HG03354 (cell line): ENCODE measurements at regions not wholly inside any gene's neighbourhood (a gene's known extent, or its start where the extent isn't known, plus 50 kb on each side); places are given as distances from the start of the nearest gene placed in this dataset.

ENCODE experiments used
- ATAC-seq: cut with Tn5 transposase; IDR thresholded peaks from one replicate; pipeline ENCODE4 v1.9.1; 2021; ENCODE audit warnings: mild to moderate bottlenecking; ENCODE audit not compliant: unreplicated experiment, poor library complexity, severe bottlenecking

GRCh38 chr12:22881878-22882385 is 257.0 kb downstream of the ETNK1 start:
- no peak for ATAC-seq

GRCh38 chr12:22882559-22882958 is 257.6 kb downstream of the ETNK1 start:
- no peak for ATAC-seq

GRCh38 chr12:22893878-22894277 is 268.9 kb downstream of the ETNK1 start:
- ATAC-seq = no peak

GRCh38 chr12:22899184-22899583 is 274.2 kb downstream of the ETNK1 start:
- no peak for ATAC-seq

- ATAC-seq = no peak
Observed at GRCh38 chr12:22900401-22900800, 275.4 kb downstream of the ETNK1 start.

GRCh38 chr12:22904485-22904884 is 279.5 kb downstream of the ETNK1 start:
- ATAC-seq = no peak

GRCh38 chr12:22916241-22916640 is 291.3 kb downstream of the ETNK1 start:
- ATAC-seq = no peak

- no peak for ATAC-seq
Observed at GRCh38 chr12:22916815-22917214, 291.8 kb downstream of the ETNK1 start.

GRCh38 chr12:22919883-22920282 is 294.9 kb downstream of the ETNK1 start:
- no peak for ATAC-seq

- no peak for ATAC-seq
Observed at GRCh38 chr12:22923768-22924167, 298.8 kb downstream of the ETNK1 start.

- no peak for ATAC-seq
Observed at GRCh38 chr12:22924391-22924790, 299.4 kb downstream of the ETNK1 start.

- ATAC-seq = no peak
Observed at GRCh38 chr12:22925623-22926022, 300.7 kb downstream of the ETNK1 start.

GRCh38 chr12:22932431-22932830 is 307.5 kb downstream of the ETNK1 start:
- ATAC-seq = no peak

- ATAC-seq = no peak
Observed at GRCh38 chr12:22935090-22935489, 310.1 kb downstream of the ETNK1 start.

GRCh38 chr12:22935501-22935900 is 310.5 kb downstream of the ETNK1 start:
- no peak for ATAC-seq

GRCh38 chr12:22938323-22938722 is 313.4 kb downstream of the ETNK1 start:
- ATAC-seq = no peak

- ATAC-seq = no peak
Observed at GRCh38 chr12:22951206-22951605, 326.2 kb downstream of the ETNK1 start.

- no peak for ATAC-seq
Observed at GRCh38 chr12:22956690-22957089, 331.7 kb downstream of the ETNK1 start.

- ATAC-seq = no peak
Observed at GRCh38 chr12:22967171-22967570, 342.2 kb downstream of the ETNK1 start.

- ATAC-seq = no peak
Observed at GRCh38 chr12:22969521-22969920, 344.6 kb downstream of the ETNK1 start.

- ATAC-seq = no peak
Observed at GRCh38 chr12:22971247-22971646, 346.3 kb downstream of the ETNK1 start.

- no peak for ATAC-seq
Observed at GRCh38 chr12:22971701-22972191, 346.8 kb downstream of the ETNK1 start.
